ENCODE measurements at regions not wholly inside any gene's neighbourhood (a gene's known extent, or its start where the extent isn't known, plus 50 kb on each side); places are given as distances from the start of the nearest gene placed in this dataset.

DNA sequence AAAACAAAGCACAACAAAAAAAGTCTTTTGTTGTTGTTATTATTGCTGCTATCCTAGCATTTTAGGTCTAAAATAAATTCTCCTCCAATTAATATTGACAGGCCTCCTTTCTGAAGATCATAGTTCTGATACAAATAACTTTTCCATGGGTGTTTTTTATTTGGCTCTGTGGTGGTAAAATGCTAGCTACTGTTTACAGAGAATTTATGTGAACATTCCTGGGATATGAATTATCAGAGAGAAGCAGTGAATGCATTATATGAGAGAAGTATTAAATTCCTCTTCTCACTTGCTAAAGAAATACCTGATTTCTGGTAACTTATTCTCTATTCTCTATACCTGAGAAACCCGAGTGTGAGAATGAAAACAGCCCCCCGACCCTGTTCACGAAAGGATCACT, 57.5 kb upstream of the TMCO5A start:
- Histone ChIP-seq H3K4me3 (ENCODE audit: low read depth, low read length) (no peak overlapping the region), H3K36me3 (ENCODE audit: control insufficient read depth, insufficient read depth, low read length) (no peaks in the 10 kb centered on the region), H3K27me3 (ENCODE audit: control insufficient read depth, insufficient read depth, low read length) (peaks cover 6% of the 10 kb centered on the region)
- DNase-seq (ENCODE audit: low read depth) (no peak), FAIRE-seq (no peak)
- TF ChIP-seq, protein P1, sequence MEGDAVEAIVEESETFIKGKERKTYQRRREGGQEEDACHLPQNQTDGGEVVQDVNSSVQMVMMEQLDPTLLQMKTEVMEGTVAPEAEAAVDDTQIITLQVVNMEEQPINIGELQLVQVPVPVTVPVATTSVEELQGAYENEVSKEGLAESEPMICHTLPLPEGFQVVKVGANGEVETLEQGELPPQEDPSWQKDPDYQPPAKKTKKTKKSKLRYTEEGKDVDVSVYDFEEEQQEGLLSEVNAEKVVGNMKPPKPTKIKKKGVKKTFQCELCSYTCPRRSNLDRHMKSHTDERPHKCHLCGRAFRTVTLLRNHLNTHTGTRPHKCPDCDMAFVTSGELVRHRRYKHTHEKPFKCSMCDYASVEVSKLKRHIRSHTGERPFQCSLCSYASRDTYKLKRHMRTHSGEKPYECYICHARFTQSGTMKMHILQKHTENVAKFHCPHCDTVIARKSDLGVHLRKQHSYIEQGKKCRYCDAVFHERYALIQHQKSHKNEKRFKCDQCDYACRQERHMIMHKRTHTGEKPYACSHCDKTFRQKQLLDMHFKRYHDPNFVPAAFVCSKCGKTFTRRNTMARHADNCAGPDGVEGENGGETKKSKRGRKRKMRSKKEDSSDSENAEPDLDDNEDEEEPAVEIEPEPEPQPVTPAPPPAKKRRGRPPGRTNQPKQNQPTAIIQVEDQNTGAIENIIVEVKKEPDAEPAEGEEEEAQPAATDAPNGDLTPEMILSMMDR (IDR thresholded peaks at IDR 0.05; ENCODE audit: insufficient read depth, low read length, severe bottlenecking): no peak

DNA sequence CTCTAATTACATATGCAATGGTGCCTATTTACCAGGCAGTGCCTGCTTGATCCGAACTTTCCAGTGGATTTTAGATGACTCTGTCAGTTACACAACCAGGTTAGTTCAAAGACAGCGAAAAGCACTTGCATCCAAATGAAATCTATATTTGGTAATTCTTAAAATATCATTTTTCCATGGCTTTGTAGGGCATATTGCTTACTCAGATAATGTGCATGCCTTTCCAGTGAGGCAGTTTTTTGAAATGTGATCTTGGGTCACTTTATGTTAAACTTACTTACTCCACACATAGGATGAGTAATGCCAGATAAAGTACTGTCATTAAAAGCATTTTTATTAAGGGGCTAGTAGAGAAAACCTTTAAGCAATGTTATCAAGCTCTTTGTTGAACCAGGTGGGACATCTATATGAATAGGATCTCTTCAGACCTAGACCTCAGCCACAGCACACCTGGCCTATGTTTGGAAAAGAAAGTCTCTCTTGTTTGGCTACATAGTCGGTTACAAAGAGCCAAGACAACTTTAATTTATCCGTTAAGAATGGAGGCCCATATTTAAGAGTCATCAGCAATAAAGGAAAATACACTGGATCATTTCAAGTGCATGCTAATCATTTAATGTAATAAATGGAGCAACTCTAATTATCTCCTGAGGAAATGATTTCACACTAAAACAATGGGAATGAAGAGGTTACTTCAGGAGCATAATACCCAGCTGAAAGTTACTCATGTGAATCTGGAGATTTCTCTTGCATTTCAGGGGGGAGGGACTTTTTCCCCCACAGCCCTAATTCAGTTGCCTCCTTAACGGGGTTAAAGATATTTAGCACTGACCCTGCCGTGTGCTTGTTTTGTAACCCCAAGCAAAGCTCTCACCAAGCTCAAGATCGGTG, 56.3 kb upstream of the TMCO5A start:
- FAIRE-seq (no peak), DNase-seq (ENCODE audit: low read depth) (peak; percentile 79)
- Histone ChIP-seq H3K27me3 (ENCODE audit: control insufficient read depth, insufficient read depth, low read length) (peaks cover 5% of the 10 kb centered on the region), H3K36me3 (ENCODE audit: control insufficient read depth, insufficient read depth, low read length) (no peaks in the 10 kb centered on the region), H3K4me3 (ENCODE audit: low read depth, low read length) (no peak overlapping the region)
- TF ChIP-seq, protein P1 (IDR thresholded peaks at IDR 0.05; ENCODE audit: insufficient read depth, low read length, severe bottlenecking): no peak

DNA sequence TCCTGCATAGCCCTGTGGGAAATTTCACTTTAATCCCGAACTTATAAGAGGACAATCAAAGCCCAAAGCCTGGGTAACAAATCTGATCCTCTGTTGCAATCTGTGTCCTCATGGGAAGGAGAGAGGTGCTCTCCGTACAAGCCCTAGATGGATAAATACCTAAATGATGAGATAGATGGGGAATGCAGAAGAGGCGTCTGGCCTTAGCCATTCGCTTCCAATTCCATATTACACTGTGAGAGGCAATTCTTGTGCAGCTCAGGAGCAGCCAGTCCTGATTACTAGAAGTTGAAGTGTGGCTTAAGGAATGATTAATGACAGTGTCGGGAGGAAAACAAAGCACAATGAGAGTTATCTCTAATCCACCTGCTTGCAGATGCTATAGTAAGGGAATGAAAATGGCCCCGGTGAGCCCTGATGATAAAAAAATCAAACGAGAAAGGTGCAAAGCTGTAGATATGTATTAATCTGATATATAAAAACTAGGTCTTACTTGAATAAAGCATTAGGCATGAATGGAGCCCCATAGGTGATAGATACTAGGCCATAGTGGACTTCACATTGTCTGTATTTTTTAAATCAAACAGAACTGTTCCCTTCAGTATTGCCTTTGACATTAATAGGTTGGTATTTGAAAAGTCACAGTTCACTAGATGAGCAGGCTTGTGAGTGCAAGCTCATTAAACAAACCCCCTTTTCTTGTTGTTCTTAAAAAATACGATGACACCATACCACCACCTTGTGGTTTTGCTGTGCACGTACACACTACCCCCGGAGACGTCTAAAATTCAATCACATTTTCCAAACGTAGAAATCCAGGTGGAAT, 54.2 kb upstream of the TMCO5A start:
- peak; percentile 56 for DNase-seq (ENCODE audit: low read depth)
- no peak overlapping the region for H3K4me3 ChIP-seq (ENCODE audit: low read depth, low read length)
- peaks cover 8% of the 10 kb centered on the region for H3K27me3 ChIP-seq (ENCODE audit: control insufficient read depth, insufficient read depth, low read length)
- TF ChIP-seq, protein P1 (IDR thresholded peaks at IDR 0.05; ENCODE audit: insufficient read depth, low read length, severe bottlenecking): peak; percentile 64
- H3K36me3 ChIP-seq (ENCODE audit: control insufficient read depth, insufficient read depth, low read length): no peaks in the 10 kb centered on the region
- no peak for FAIRE-seq

DNA sequence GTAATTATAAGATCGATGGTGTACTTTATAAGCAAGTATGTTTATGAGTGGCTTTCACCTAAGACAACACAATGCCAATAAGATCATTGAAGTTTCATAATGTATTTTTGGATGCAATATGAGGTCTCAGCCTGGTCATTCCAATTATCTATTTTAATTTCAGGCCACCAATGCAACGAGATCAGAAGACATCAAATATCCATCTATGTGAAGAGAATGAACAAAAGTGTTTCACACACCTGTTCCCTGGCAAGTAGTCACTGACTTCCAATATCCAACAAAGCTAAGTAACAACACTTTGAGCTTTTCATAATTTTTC, 53.6 kb upstream of the TMCO5A start:
- TF ChIP-seq, protein P1 (IDR thresholded peaks at IDR 0.05; ENCODE audit: insufficient read depth, low read length, severe bottlenecking): no peak
- no peak overlapping the region for H3K4me3 ChIP-seq (ENCODE audit: low read depth, low read length)
- FAIRE-seq: no peak
- H3K27me3 ChIP-seq (ENCODE audit: control insufficient read depth, insufficient read depth, low read length): peaks cover 8% of the 10 kb centered on the region
- no peak for DNase-seq (ENCODE audit: low read depth)
- no peaks in the 10 kb centered on the region for H3K36me3 ChIP-seq (ENCODE audit: control insufficient read depth, insufficient read depth, low read length)

DNA sequence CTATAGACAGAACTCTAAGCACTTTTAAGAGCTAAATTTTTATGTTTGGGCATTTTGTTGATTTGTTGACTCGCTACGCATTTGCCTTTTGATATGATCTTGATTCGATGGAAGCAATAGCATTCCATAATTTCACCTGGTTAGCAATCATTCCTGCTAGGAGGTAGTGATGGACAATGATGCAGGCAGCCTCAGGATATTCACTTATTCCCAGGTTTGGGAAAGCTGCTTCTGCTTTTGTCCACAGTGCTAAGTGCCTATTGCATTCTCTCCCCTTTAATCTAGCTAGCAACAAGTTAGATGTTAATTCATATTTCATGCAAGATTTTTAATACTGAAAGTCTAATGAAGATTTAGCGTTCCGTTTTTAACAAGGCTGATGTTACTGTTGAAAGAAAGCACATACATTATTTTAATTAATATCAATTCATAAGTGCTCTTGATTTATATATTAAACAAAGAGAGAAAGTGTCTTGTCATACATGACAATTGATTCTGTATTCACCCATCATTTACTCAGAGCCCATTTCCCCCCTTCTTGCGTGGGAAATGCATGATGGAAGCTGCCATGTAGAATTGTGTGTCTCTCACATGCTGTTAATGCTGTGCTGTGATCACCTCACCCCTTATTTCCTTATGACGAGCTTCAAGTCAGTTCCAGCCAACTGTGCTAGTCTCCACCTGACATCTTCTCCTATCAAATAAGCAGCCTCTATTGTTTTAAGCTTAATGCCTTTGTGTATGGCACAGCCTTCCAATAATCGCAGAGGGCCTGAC, 53.0 kb upstream of the TMCO5A start:
- FAIRE-seq: no peak
- Histone ChIP-seq H3K36me3 (ENCODE audit: control insufficient read depth, insufficient read depth, low read length) (no peaks in the 10 kb centered on the region), H3K27me3 (ENCODE audit: control insufficient read depth, insufficient read depth, low read length) (peaks cover 8% of the 10 kb centered on the region)

More for the DNA sequence above, 53.0 kb upstream of the TMCO5A start:
- no peak for DNase-seq (ENCODE audit: low read depth)
- no peak overlapping the region for H3K4me3 ChIP-seq (ENCODE audit: low read depth, low read length)
- TF ChIP-seq, protein P1 (IDR thresholded peaks at IDR 0.05; ENCODE audit: insufficient read depth, low read length, severe bottlenecking): no peak
